Endothelial cell of umbilical vein (primary cell): ENCODE measurements at regions not wholly inside any gene's neighbourhood (a gene's known extent, or its start where the extent isn't known, plus 50 kb on each side); places are given as distances from the start of the nearest gene placed in this dataset.

Experiments
- BruUV-seq: library from RNA; stranded (reverse); fragments of 400-500 nt; replicated peaks from 2 replicates; lab custom pipeline; 2021; lab: Mats Ljungman, UMichigan
- CTCF ChIA-PET: fragments of 300-600, 350-600 bp; sonication (Branson Sonifier 250); formaldehyde crosslinking; loops from one replicate; lab custom pipeline; 2021; ENCODE audit warnings: antibody characterized with exemption, inconsistent platforms; lab: Charles Lee
- POLR2A ChIA-PET: fragments of 300-600, 350-600 bp; sonication (Branson Sonifier 250); formaldehyde crosslinking; loops from one replicate; lab custom pipeline; 2021; ENCODE audit warnings: antibody characterized with exemption, inconsistent platforms; lab: Charles Lee
- DNase-seq: peaks from one replicate; pipeline ENCODE4 v3.0.0-alpha.2; 2011; ENCODE audit warnings: low read depth, low spot score
- FAIRE-seq: peaks from 2 replicates; lab custom pipeline; 2011; peaks lifted over from hg19 to GRCh38; lab: Jason Lieb, UNC
- H2AFZ ChIP-seq: 2 replicates; pipeline ENCODE4 v1.6.0; 2012; ENCODE audit warnings: low read depth, low read length, control low read depth, inconsistent platforms
- H3K27ac ChIP-seq: 2 replicates; pipeline ENCODE4 v1.5.1; 2011; ENCODE audit warnings: low read depth, mild to moderate bottlenecking, control low read depth, low read length, moderate library complexity; ENCODE audit not compliant: insufficient read depth
- H3K27me3 ChIP-seq, 2 experiments: 2 replicates each; pipeline versions ENCODE4 v1.6.0 to v1.6.1; 2011; ENCODE audit warnings: low read length in 2 of 2, mixed read lengths in 1 of 2; ENCODE audit not compliant: control insufficient read depth in 2 of 2, insufficient read depth in 2 of 2
- H3K36me3 ChIP-seq, 2 experiments: 2 replicates in 1 of 2; 3 replicates in 1 of 2; pipeline ENCODE4 v1.5.1; 2011; ENCODE audit warnings: low read length in 2 of 2, mild to moderate bottlenecking in 1 of 2, moderate library complexity in 1 of 2; ENCODE audit not compliant: control insufficient read depth in 2 of 2, insufficient read depth in 2 of 2; ENCODE audit errors: extremely low read depth in 1 of 2
- H3K4me1 ChIP-seq: 3 replicates; pipeline ENCODE4 v1.5.1; 2011; ENCODE audit warnings: mild to moderate bottlenecking, low read length; ENCODE audit not compliant: control insufficient read depth, insufficient read depth; ENCODE audit errors: extremely low read depth
- H3K4me2 ChIP-seq: 2 replicates; pipeline ENCODE4 v1.6.1; 2011; ENCODE audit warnings: low read length, control low read depth, mixed read lengths; ENCODE audit not compliant: insufficient read depth
- H3K4me3 ChIP-seq, 3 experiments: fragments of 200-600 bp in 1 of 3; sonication (generic), shearing (Covaris generic) in 1 of 3; replicated peaks in 1 of 3; 2 replicates each; pipeline ENCODE4 v1.5.1; 2011 to 2016; ENCODE audit warnings: control low read depth in 3 of 3, low read length in 3 of 3, mild to moderate bottlenecking in 2 of 3, inconsistent platforms in 1 of 3, low read depth in 1 of 3, moderate library complexity in 1 of 3; ENCODE audit not compliant: insufficient read depth in 1 of 3
- H3K79me2 ChIP-seq: 2 replicates; pipeline ENCODE4 v1.6.0; 2012; ENCODE audit warnings: low read length, inconsistent platforms; ENCODE audit not compliant: control insufficient read depth, insufficient read depth
- H3K9ac ChIP-seq: replicated peaks from 2 replicates; pipeline ENCODE3; 2011; ENCODE audit warnings: low read length, control low read depth; ENCODE audit not compliant: insufficient read depth; ENCODE audit errors: extremely low read depth
- H3K9me1 ChIP-seq: replicated peaks from 3 replicates; pipeline ENCODE4 v1.6.0; 2011; ENCODE audit warnings: mild to moderate bottlenecking, low read length; ENCODE audit not compliant: control insufficient read depth, insufficient read depth; ENCODE audit errors: extremely low read depth
- H3K9me3 ChIP-seq: replicated peaks from 2 replicates; pipeline ENCODE4 v1.5.1; 2012; ENCODE audit warnings: low read length, inconsistent platforms; ENCODE audit not compliant: control insufficient read depth, insufficient read depth
- H4K20me1 ChIP-seq: replicated peaks from 2 replicates; pipeline ENCODE3; 2011; ENCODE audit warnings: mild to moderate bottlenecking, low read length; ENCODE audit not compliant: control insufficient read depth, insufficient read depth; ENCODE audit errors: extremely low read depth
- EZH2 ChIP-seq: IDR thresholded peaks from 2 replicates; pipeline ENCODE4 v1.6.1; 2012; ENCODE audit warnings: borderline replicate concordance, low read depth, mild to moderate bottlenecking, moderate library complexity, low read length, inconsistent platforms; ENCODE audit not compliant: severe bottlenecking
- FOS ChIP-seq: IDR thresholded peaks from 2 replicates; pipeline ENCODE4 v1.6.1; 2011; ENCODE audit warnings: mild to moderate bottlenecking, low read length, moderate library complexity, borderline replicate concordance; ENCODE audit not compliant: insufficient read depth
- GATA2 ChIP-seq: IDR thresholded peaks from 2 replicates; pipeline ENCODE4 v1.7.0; 2011; ENCODE audit warnings: low read depth, mild to moderate bottlenecking, moderate library complexity, mixed read lengths, low read length; ENCODE audit not compliant: insufficient read length, insufficient read depth
- JUN ChIP-seq: IDR thresholded peaks from 2 replicates; pipeline ENCODE4 v1.6.1; 2011; ENCODE audit warnings: borderline replicate concordance, low read depth; ENCODE audit not compliant: insufficient read length, insufficient read depth
- MYC ChIP-seq: IDR thresholded peaks from one replicate; pipeline ENCODE4 v1.6.1; 2011; ENCODE audit warnings: mild to moderate bottlenecking, low read depth, low read length
- POLR2A ChIP-seq: IDR thresholded peaks from 2 replicates; pipeline ENCODE4 v1.6.1; 2012; ENCODE audit warnings: low read depth, mild to moderate bottlenecking, control low read depth, low read length
- POLR2AphosphoS5 ChIP-seq: IDR thresholded peaks from 2 replicates; pipeline ENCODE4 v1.6.1; 2012; ENCODE audit warnings: low read depth, mild to moderate bottlenecking, control low read depth, low read length, moderate library complexity; ENCODE audit not compliant: insufficient read depth
- dilution Hi-C: fragments of 300-500 bp; cut with MboI; formaldehyde crosslinking; loops from one replicate; pipeline ENCODE4 v1.15.0; 2019; ENCODE audit warnings: low sequenced_read_pairs; ENCODE audit not compliant: extremely low pct_ligation_motif_present
- intact Hi-C: fragments of 100-400 bp; cut with micrococcal nuclease; formaldehyde crosslinking; loops from one replicate; pipeline ENCODE4 v1.10.0; 2022
- TF ChIP-seq, protein P1 (sequence below), 2 donors: IDR thresholded peaks; 1 replicate in 1 of 2; 2 replicates in 1 of 2; pipeline ENCODE4 v1.5.1; 2011; ENCODE audit warnings: low read length in 2 of 2, mild to moderate bottlenecking in 2 of 2, moderate library complexity in 2 of 2, control low read depth in 1 of 2, inconsistent platforms in 1 of 2, low read depth in 1 of 2; ENCODE audit not compliant: insufficient read depth in 1 of 2; ENCODE audit errors: extremely low read depth in 1 of 2
- TF ChIP-seq, protein P2 (sequence below): IDR thresholded peaks from 2 replicates; pipeline ENCODE4 v1.6.1; 2011; ENCODE audit not compliant: insufficient read depth, insufficient read length

DNA sequence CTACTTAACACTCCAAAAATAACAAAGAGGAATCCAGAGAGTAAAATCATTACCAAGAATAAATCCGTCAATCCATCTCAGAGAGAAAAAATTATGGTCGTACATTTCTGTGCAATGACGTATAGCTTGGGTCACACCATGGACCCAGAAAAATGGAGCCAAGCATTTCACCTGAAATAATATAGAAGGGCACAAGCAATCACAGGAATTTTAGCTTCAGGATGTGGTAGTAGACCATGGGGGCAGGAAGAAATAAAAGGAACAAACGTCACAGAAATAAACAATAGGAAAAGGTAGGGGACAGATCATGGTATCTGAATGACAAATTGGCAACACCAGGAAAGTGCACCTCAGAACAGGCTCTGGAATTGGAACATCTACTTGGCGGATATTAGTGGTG, 231.0 kb downstream of the PLK2 start:
- Histone ChIP-seq H2AFZ (no peak overlapping the region), H3K27me3 (no peaks in the 10 kb centered on the region), H3K79me2 (no peaks in the 10 kb centered on the region), H3K36me3 (no peaks in the 10 kb centered on the region), H3K9me3 (no peaks in the 10 kb centered on the region), H3K4me3 (no peak overlapping the region), H3K9ac (no peak overlapping the region), H4K20me1 (no peaks in the 10 kb centered on the region), H3K4me2 (no peak overlapping the region), H3K4me1 (no peaks in the 10 kb centered on the region), H3K9me1 (no peaks in the 10 kb centered on the region), H3K27ac (no peak overlapping the region)
- CTCF ChIA-PET = interaction anchor here (1.0 to 1.1 kb wide), 2 partner anchors 9 to 931 kb away, joined by 3 to 4 read pairs; no protein-coding TSS in a partner anchor
- no TSS peak for BruUV-seq
- intact Hi-C loops (no loop called here), dilution Hi-C loops (no loop called here)
- POLR2A ChIA-PET = no interaction called here
- TF ChIP-seq, protein P1, sequence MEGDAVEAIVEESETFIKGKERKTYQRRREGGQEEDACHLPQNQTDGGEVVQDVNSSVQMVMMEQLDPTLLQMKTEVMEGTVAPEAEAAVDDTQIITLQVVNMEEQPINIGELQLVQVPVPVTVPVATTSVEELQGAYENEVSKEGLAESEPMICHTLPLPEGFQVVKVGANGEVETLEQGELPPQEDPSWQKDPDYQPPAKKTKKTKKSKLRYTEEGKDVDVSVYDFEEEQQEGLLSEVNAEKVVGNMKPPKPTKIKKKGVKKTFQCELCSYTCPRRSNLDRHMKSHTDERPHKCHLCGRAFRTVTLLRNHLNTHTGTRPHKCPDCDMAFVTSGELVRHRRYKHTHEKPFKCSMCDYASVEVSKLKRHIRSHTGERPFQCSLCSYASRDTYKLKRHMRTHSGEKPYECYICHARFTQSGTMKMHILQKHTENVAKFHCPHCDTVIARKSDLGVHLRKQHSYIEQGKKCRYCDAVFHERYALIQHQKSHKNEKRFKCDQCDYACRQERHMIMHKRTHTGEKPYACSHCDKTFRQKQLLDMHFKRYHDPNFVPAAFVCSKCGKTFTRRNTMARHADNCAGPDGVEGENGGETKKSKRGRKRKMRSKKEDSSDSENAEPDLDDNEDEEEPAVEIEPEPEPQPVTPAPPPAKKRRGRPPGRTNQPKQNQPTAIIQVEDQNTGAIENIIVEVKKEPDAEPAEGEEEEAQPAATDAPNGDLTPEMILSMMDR (IDR thresholded peaks at IDR 0.05; ENCODE audit: extremely low read depth in 1 of 2, insufficient read depth in 1 of 2, low read depth in 1 of 2, low read length in 2 of 2) = no peak
- TF ChIP-seq EZH2 (no peak), FOS (no peak), POLR2A (no peak), JUN (no peak), GATA2 (no peak), POLR2AphosphoS5 (no peak), MYC (no peak)
- TF ChIP-seq, protein P2, sequence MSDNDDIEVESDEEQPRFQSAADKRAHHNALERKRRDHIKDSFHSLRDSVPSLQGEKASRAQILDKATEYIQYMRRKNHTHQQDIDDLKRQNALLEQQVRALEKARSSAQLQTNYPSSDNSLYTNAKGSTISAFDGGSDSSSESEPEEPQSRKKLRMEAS = no peak
- FAIRE-seq (no peak), DNase-seq (no peak)
